ENCODE measurements at regions not wholly inside any gene's neighbourhood (a gene's known extent, or its start where the extent isn't known, plus 50 kb on each side); places are given as distances from the start of the nearest gene placed in this dataset.

DNA sequence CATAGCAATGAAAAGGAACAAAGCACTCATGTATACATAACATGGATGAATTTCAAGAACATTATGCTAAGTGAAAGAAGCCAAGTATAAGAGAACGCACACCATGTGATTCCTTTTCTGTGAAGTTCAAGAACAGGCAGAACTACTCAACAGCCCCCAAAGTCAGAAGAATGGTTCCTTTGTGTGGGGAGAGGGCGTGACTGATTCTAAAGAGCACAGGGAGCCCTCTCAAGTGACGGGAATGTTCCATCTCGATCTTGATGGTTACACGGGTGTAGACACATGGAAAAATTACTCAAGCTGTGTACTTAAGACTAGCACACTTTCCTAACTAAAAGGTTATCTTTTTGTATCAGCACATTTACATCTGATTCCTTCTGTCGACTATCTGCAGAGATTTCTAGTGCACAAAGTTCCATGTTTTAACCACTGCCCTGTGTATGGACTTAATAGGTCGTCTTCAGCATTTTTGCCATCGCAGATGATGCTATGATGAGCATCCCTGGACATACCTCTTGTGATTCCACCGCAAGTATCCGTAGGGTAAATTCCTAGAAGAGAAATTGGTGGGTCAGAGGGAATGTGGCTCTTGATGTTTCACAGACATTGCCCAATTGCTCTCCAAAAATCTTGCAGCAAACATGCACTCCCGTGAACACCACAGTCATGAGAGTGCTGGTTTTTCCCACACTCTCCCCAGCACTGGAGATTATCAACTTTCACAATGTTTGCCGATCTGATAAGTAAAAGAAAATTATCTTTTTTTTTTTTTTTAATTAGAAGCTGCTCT lies 279.3 kb downstream of the BMP7 start:
- no peak overlapping the region for H3K27ac Mint-ChIP-seq (ENCODE audit: unreplicated experiment)
- peaks cover 11% of the 10 kb centered on the region for H3K9me3 Mint-ChIP-seq
- TF ChIP-seq, protein P1, sequence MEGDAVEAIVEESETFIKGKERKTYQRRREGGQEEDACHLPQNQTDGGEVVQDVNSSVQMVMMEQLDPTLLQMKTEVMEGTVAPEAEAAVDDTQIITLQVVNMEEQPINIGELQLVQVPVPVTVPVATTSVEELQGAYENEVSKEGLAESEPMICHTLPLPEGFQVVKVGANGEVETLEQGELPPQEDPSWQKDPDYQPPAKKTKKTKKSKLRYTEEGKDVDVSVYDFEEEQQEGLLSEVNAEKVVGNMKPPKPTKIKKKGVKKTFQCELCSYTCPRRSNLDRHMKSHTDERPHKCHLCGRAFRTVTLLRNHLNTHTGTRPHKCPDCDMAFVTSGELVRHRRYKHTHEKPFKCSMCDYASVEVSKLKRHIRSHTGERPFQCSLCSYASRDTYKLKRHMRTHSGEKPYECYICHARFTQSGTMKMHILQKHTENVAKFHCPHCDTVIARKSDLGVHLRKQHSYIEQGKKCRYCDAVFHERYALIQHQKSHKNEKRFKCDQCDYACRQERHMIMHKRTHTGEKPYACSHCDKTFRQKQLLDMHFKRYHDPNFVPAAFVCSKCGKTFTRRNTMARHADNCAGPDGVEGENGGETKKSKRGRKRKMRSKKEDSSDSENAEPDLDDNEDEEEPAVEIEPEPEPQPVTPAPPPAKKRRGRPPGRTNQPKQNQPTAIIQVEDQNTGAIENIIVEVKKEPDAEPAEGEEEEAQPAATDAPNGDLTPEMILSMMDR (conservative IDR thresholded peaks at IDR 0.05), result no peak

DNA sequence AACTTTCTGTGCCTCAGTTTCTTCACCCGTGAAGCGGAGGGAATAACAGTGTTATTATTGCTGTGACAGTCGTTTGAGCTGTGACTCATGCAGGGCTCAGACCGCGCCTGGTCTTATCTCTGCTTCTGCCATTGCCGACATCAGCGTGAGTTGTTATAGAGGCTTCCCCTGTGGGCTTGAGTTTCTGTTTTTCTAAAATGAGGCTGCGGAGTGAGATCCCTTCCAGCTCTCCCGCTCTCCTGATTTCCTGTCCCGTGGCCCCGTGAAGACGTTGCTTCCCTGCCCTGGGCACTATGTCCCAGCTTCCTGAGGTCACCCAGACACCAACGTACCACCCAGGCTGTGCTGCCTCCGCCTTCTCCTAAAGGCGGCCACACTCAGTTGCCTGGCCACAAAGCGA lies 278.5 kb downstream of the BMP7 start:
- TF ChIP-seq, protein P1 (conservative IDR thresholded peaks at IDR 0.05), result no peak
- Mint-ChIP-seq H3K27ac (ENCODE audit: unreplicated experiment) (no peak overlapping the region), H3K4me3 (no peak overlapping the region), H3K36me3 (ENCODE audit: low read depth) (peaks cover 6% of the 10 kb centered on the region), H3K9me3 (peaks cover 11% of the 10 kb centered on the region), H3K27me3 (ENCODE audit: low read depth) (peaks cover 38% of the 10 kb centered on the region), H3K4me1 (peaks cover 4% of the 10 kb centered on the region)
- DNase-seq (ENCODE audit: low read depth, low spot score), result no peak

More for the DNA sequence above, 279.3 kb downstream of the BMP7 start:
- DNase-seq (ENCODE audit: low read depth, low spot score), result no peak
- H3K27me3 Mint-ChIP-seq (ENCODE audit: low read depth), result peaks cover 38% of the 10 kb centered on the region
- H3K4me1 Mint-ChIP-seq, result peaks cover 4% of the 10 kb centered on the region
- no peak overlapping the region for H3K4me3 Mint-ChIP-seq
- H3K36me3 Mint-ChIP-seq (ENCODE audit: low read depth), result peaks cover 6% of the 10 kb centered on the region

DNA sequence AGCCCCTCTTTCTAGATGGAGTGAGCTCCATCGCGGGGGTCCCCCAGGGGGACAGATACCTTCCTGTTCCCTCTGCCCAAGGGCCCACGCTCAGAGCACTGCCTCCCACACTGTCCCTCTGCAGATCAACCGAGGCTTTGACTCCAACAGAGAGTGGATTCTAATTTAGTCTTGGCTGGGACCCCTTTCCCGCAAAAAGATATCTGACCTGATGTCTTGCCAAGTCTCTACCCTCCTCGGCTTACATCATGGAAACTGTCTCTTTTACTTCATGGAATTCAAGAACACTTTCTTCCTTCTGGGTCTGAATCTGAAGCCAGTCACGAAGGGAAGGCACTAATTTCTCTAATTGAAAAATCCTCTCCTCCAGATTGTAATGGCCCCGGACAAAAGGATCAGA lies 278.0 kb downstream of the BMP7 start:
- Mint-ChIP-seq H3K27me3 (ENCODE audit: low read depth) (peaks cover 38% of the 10 kb centered on the region), H3K4me1 (peaks cover 4% of the 10 kb centered on the region), H3K36me3 (ENCODE audit: low read depth) (peaks cover 6% of the 10 kb centered on the region), H3K4me3 (no peak overlapping the region), H3K27ac (ENCODE audit: unreplicated experiment) (no peak overlapping the region), H3K9me3 (peaks cover 9% of the 10 kb centered on the region)
- DNase-seq (ENCODE audit: low read depth, low spot score), result no peak
- TF ChIP-seq, protein P1 (conservative IDR thresholded peaks at IDR 0.05), result no peak

DNA sequence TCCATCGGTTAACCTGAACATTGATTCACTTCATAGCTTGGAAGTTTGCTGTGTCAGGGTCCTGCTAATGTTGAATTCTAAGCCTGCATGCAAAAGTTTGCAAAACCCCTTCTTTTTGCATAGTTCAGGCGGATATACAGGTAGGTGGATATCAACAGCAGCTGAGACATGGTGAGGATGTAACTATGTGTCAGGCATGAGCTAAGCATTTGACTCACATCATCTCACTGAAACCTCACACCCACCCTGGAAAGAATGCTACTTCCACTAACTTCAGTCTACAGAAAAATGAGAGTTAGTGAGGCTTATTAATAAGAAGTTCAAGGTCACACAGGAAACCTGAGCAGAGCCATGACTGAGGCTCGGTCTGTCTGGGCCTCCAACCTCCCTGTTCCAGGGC lies 276.9 kb downstream of the BMP7 start:
- Mint-ChIP-seq H3K27ac (ENCODE audit: unreplicated experiment) (no peak overlapping the region), H3K4me1 (peaks cover 4% of the 10 kb centered on the region), H3K36me3 (ENCODE audit: low read depth) (peaks cover 5% of the 10 kb centered on the region), H3K27me3 (ENCODE audit: low read depth) (peaks cover 31% of the 10 kb centered on the region), H3K9me3 (peaks cover 4% of the 10 kb centered on the region), H3K4me3 (no peak overlapping the region)
- TF ChIP-seq, protein P1 (conservative IDR thresholded peaks at IDR 0.05), result no peak
- no peak for DNase-seq (ENCODE audit: low read depth, low spot score)

DNA sequence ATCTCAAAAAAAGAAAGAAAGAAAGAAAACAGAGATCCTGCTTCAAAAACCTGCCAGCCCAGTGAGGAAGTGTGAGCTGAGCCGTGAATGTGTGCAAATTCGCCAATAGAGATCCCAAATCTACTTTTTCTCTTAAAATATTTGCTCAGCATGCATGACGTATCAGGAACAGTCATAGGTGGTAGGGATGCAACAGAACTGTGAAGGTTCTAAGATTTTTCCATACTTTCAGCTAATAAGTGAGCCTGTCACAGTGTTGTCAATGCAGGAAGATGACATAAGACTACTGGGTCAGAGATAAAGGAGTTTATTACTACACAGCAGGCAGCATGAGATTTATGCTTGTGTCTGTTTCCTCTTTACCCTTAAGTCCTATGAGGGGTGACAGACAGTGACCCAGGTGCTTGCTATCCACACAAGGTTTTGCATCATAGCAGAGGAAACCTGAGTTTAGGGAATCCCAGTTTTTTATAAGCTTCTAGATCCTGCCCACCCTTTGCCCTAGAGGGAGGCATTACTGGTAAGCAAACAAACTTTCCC lies 273.4 kb downstream of the BMP7 start:
- TF ChIP-seq, protein P1 (conservative IDR thresholded peaks at IDR 0.05), result no peak
- H3K9me3 Mint-ChIP-seq, result no peaks in the 10 kb centered on the region
- peaks cover 16% of the 10 kb centered on the region for H3K27me3 Mint-ChIP-seq (ENCODE audit: low read depth)
- DNase-seq (ENCODE audit: low read depth, low spot score), result no peak
- peaks cover 2% of the 10 kb centered on the region for H3K4me1 Mint-ChIP-seq
- no peak overlapping the region for H3K4me3 Mint-ChIP-seq
- H3K36me3 Mint-ChIP-seq (ENCODE audit: low read depth), result no peaks in the 10 kb centered on the region
- H3K27ac Mint-ChIP-seq (ENCODE audit: unreplicated experiment), result no peak overlapping the region
